Body of pancreas (tissue), 4 donors: ENCODE measurements at regions not wholly inside any gene's neighbourhood (a gene's known extent, or its start where the extent isn't known, plus 50 kb on each side); places are given as distances from the start of the nearest gene placed in this dataset.

Experiments
- POLR2A ChIP-seq, 3 donors: fragments of 450-650 bp; IDR thresholded peaks; one replicate each; pipeline ENCODE4 v1.6.1; 2016; ENCODE audit warnings: antibody characterized with exemption in 3 of 3, mild to moderate bottlenecking in 2 of 3
- TF ChIP-seq, protein P1 (sequence below), 7 experiments: fragments of 450-650 bp in 4 of 7; fragments of 200-600 bp in 3 of 7; sonication (generic) in 3 of 7; IDR thresholded peaks; one replicate each; pipeline ENCODE4 v1.5.1; 2016 to 2019; ENCODE audit warnings: antibody characterized with exemption in 7 of 7

DNA sequence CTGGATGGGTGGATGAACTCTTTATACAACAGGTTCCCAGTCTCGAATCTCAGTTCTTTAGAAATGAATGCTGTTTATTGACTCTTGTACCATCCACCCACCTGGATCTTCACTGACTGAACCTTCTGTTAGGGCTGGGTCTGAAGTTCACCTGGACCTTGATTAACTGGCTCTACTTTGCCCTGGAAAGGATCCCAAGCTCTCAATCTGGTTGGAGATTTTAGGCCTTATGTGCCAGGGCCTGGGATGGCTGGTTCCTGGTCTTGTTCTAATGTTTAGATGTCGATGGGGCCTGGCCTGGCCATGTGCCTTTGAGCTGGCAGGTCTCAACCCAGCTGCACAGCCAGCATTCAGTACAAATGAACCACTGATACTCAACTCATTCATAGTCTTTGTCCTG, 76.5 kb upstream of the MED13L start:
- TF ChIP-seq, protein P1, sequence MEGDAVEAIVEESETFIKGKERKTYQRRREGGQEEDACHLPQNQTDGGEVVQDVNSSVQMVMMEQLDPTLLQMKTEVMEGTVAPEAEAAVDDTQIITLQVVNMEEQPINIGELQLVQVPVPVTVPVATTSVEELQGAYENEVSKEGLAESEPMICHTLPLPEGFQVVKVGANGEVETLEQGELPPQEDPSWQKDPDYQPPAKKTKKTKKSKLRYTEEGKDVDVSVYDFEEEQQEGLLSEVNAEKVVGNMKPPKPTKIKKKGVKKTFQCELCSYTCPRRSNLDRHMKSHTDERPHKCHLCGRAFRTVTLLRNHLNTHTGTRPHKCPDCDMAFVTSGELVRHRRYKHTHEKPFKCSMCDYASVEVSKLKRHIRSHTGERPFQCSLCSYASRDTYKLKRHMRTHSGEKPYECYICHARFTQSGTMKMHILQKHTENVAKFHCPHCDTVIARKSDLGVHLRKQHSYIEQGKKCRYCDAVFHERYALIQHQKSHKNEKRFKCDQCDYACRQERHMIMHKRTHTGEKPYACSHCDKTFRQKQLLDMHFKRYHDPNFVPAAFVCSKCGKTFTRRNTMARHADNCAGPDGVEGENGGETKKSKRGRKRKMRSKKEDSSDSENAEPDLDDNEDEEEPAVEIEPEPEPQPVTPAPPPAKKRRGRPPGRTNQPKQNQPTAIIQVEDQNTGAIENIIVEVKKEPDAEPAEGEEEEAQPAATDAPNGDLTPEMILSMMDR (IDR thresholded peaks at IDR 0.05) = no peak
- TF ChIP-seq POLR2A (IDR thresholded peaks at IDR 0.05) = no peak
